Fibroblast of villous mesenchyme (primary cell): ENCODE measurements at regions not wholly inside any gene's neighbourhood (a gene's known extent, or its start where the extent isn't known, plus 50 kb on each side); places are given as distances from the start of the nearest gene placed in this dataset.

Experiments
- DNase-seq: peaks from one replicate; pipeline ENCODE4 v3.0.0-alpha.2; 2010; ENCODE audit warnings: low read depth
- H3K4me3 ChIP-seq: 2 replicates; pipeline ENCODE4 v1.5.1; 2011; ENCODE audit warnings: low read depth, mild to moderate bottlenecking, low read length
- TF ChIP-seq, protein P1 (sequence below): IDR thresholded peaks from 2 replicates; pipeline ENCODE4 v1.5.1; 2012; ENCODE audit warnings: low read depth, mild to moderate bottlenecking, low read length; ENCODE audit not compliant: insufficient read depth

- TF ChIP-seq, protein P1, sequence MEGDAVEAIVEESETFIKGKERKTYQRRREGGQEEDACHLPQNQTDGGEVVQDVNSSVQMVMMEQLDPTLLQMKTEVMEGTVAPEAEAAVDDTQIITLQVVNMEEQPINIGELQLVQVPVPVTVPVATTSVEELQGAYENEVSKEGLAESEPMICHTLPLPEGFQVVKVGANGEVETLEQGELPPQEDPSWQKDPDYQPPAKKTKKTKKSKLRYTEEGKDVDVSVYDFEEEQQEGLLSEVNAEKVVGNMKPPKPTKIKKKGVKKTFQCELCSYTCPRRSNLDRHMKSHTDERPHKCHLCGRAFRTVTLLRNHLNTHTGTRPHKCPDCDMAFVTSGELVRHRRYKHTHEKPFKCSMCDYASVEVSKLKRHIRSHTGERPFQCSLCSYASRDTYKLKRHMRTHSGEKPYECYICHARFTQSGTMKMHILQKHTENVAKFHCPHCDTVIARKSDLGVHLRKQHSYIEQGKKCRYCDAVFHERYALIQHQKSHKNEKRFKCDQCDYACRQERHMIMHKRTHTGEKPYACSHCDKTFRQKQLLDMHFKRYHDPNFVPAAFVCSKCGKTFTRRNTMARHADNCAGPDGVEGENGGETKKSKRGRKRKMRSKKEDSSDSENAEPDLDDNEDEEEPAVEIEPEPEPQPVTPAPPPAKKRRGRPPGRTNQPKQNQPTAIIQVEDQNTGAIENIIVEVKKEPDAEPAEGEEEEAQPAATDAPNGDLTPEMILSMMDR: no peak
- no peak overlapping the region for H3K4me3 ChIP-seq
- DNase-seq: no peak
Measured at GRCh38 chr2:30331038-30331437, 99.7 kb downstream of the LBH start.

GRCh38 chr2:30331869-30332268, 100.5 kb downstream of the LBH start:
- TF ChIP-seq, protein P1: no peak
- DNase-seq: no peak
- no peak overlapping the region for H3K4me3 ChIP-seq

GRCh38 chr2:30332791-30333453, 101.6 kb downstream of the LBH start:
- DNase-seq: no peak
- TF ChIP-seq, protein P1: no peak
- no peak overlapping the region for H3K4me3 ChIP-seq

GRCh38 chr2:30334762-30335363, 103.5 kb downstream of the LBH start:
- DNase-seq: no peak
- TF ChIP-seq, protein P1: no peak
- H3K4me3 ChIP-seq: no peak overlapping the region

- TF ChIP-seq, protein P1: no peak
- no peak for DNase-seq
- no peak overlapping the region for H3K4me3 ChIP-seq
Measured at GRCh38 chr2:30336084-30336483, 104.8 kb downstream of the LBH start.

GRCh38 chr2:30336978-30337841, 105.9 kb downstream of the LBH start:
- no peak overlapping the region for H3K4me3 ChIP-seq
- TF ChIP-seq, protein P1: no peak
- DNase-seq: no peak
